GM23248 (cell line): ENCODE measurements at regions not wholly inside any gene's neighbourhood (a gene's known extent, or its start where the extent isn't known, plus 50 kb on each side); places are given as distances from the start of the nearest gene placed in this dataset.

Experiments
- DNase-seq: peaks from one replicate; pipeline ENCODE4 v3.0.0-alpha.2; 2015
- H2AFZ ChIP-seq: fragments of 200-600 bp; sonication (generic); 2 replicates; pipeline ENCODE4 v1.6.1; 2016; ENCODE audit warnings: antibody characterized with exemption
- H3F3A ChIP-seq: fragments of 200-600 bp; sonication (generic); 2 replicates; pipeline ENCODE4 v1.6.1; 2016; ENCODE audit warnings: mild to moderate bottlenecking, antibody characterized with exemption, mixed run types; ENCODE audit not compliant: insufficient read depth
- H3K27ac ChIP-seq: fragments of 200-600 bp; sonication (generic); 2 replicates; pipeline ENCODE4 v1.5.1; 2016; ENCODE audit warnings: mild to moderate bottlenecking
- H3K27me3 ChIP-seq: fragments of 200-600 bp; sonication (generic); replicated peaks from 2 replicates; pipeline ENCODE4 v1.6.1; 2016; ENCODE audit warnings: mild to moderate bottlenecking; ENCODE audit not compliant: insufficient read depth
- H3K36me3 ChIP-seq: fragments of 200-600 bp; sonication (generic); 2 replicates; pipeline ENCODE4 v1.6.1; 2016; ENCODE audit warnings: low read depth, mild to moderate bottlenecking
- H3K4me1 ChIP-seq: fragments of 200-600 bp; sonication (generic); 2 replicates; pipeline ENCODE4 v1.6.1; 2016; ENCODE audit warnings: mild to moderate bottlenecking; ENCODE audit not compliant: insufficient read depth
- H3K4me2 ChIP-seq: fragments of 200-600 bp; sonication (generic); one replicate; pipeline ENCODE4 v1.6.1; 2016; ENCODE audit warnings: mild to moderate bottlenecking; ENCODE audit not compliant: unreplicated experiment
- H3K4me3 ChIP-seq: fragments of 200-600 bp; sonication (generic); 2 replicates; pipeline ENCODE4 v1.5.1; 2016; ENCODE audit warnings: mild to moderate bottlenecking
- H3K79me2 ChIP-seq: fragments of 200-600 bp; sonication (generic); 2 replicates; pipeline ENCODE4 v1.6.1; 2016; ENCODE audit warnings: mild to moderate bottlenecking; ENCODE audit not compliant: insufficient read depth
- H3K9ac ChIP-seq: fragments of 200-600 bp; sonication (generic); 2 replicates; pipeline ENCODE4 v1.6.1; 2016; ENCODE audit warnings: mild to moderate bottlenecking
- H3K9me2 ChIP-seq: fragments of 200-600 bp; sonication (generic); 2 replicates; pipeline ENCODE4 v1.6.1; 2016; ENCODE audit warnings: mixed run types, mild to moderate bottlenecking, moderate library complexity; ENCODE audit not compliant: insufficient read depth
- H3K9me3 ChIP-seq: fragments of 200-600 bp; sonication (generic); one replicate; pipeline ENCODE4 v1.6.1; 2017; ENCODE audit warnings: low read depth
- H4K20me1 ChIP-seq: fragments of 200-600 bp; sonication (generic); 2 replicates; pipeline ENCODE4 v1.6.0; 2016; ENCODE audit not compliant: insufficient read depth
- EZH2 ChIP-seq: fragments of 200-600 bp; sonication (generic); IDR thresholded peaks from 2 replicates; pipeline ENCODE4 v1.6.1; 2018; ENCODE audit warnings: antibody characterized with exemption, mild to moderate bottlenecking; ENCODE audit not compliant: insufficient read depth, poor library complexity, severe bottlenecking
- EZH2phosphoT487 ChIP-seq: fragments of 200-600 bp; sonication (generic); IDR thresholded peaks from 2 replicates; pipeline ENCODE4 v1.6.1; 2018; ENCODE audit warnings: antibody characterized with exemption, moderate library complexity, mild to moderate bottlenecking, low read depth; ENCODE audit not compliant: insufficient read depth
- WGBS, 2 experiments: methylation state at CpG; one replicate each; pipeline ENCODE4 v1.1.6; 2015 to 2017; ENCODE audit warnings: low lambda C conversion rate in 2 of 2, low coverage in 1 of 2; ENCODE audit errors: missing lambda C conversion rate in 2 of 2; 5-methylcytosine and 5-hydroxymethylcytosine counted together
- in situ Hi-C: fragments of 300-500 bp; cut with MboI; formaldehyde crosslinking; loops from 2 replicates; pipeline ENCODE4 v1.15.0; 2020

DNA sequence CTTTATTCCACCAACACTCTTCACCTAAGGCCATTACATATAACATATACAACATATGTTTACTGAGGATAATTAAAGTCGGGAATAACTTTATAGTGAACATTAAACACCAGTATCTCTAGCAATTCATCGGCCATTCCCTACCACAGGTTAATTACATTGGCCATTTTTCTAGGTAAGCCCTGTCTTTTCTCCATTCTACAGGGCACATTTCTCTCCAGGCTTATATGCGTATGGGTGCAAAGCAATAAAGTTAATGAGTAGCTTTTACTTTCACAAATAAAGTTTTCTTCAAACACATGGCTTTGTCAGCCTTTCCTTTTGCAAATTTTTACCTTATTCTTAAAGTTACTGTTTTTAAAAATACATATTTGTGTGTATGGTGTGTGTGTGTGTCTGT lies 111.9 kb upstream of the IQCM start:
- 70 to 74% methylated on average over 3 of the region's 3 CpGs for WGBS, 2 experiments
- no peaks in the 10 kb centered on the region for H3K9me3 ChIP-seq
- H3K79me2 ChIP-seq = no peaks in the 10 kb centered on the region
- no peak overlapping the region for H2AFZ ChIP-seq
- TF ChIP-seq EZH2phosphoT487 (no peak), EZH2 (no peak)
- H3K4me3 ChIP-seq = no peak overlapping the region
- no peaks in the 10 kb centered on the region for H4K20me1 ChIP-seq
- H3K9ac ChIP-seq = no peak overlapping the region
- no peak overlapping the region for H3K4me2 ChIP-seq
- H3K27ac ChIP-seq = no peak overlapping the region
- in situ Hi-C loops = no loop called here
- H3F3A ChIP-seq = no peaks in the 10 kb centered on the region
- H3K4me1 ChIP-seq = no peaks in the 10 kb centered on the region
- H3K36me3 ChIP-seq = no peaks in the 10 kb centered on the region
- DNase-seq = no peak
- no peaks in the 10 kb centered on the region for H3K9me2 ChIP-seq
- no peaks in the 10 kb centered on the region for H3K27me3 ChIP-seq

DNA sequence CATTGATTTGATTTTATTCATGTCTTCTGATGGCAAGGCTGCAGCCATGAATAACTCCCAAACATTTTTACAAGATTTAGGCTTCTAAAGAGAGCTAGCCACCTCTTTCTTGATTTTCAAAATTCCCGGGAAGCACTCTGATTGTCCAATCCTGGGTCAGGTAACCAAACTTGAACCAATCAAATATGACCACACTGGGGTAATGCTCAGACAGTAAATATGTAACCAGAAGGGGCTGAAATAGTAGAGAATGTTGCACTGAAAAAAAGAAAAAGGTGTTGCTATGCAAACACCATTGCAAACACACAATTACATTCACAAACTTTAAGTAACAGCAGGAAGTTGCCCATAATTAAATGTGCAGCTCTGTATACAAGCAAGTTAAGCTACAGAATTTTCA lies 112.9 kb upstream of the IQCM start:
- 78 to 81% methylated on average over 1 of the region's 1 CpG for WGBS, 2 experiments
- Histone ChIP-seq H3K9me2 (no peaks in the 10 kb centered on the region), H3K79me2 (no peaks in the 10 kb centered on the region), H3K9ac (no peak overlapping the region), H3K27me3 (no peaks in the 10 kb centered on the region), H3K4me2 (no peak overlapping the region), H3F3A (no peaks in the 10 kb centered on the region), H3K4me3 (no peak overlapping the region), H2AFZ (no peak overlapping the region), H3K27ac (no peak overlapping the region), H3K36me3 (no peaks in the 10 kb centered on the region), H3K4me1 (0 out of 2 replicates have a peak, but pooled peaks cover under 1% of the 10 kb centered on the region), H3K9me3 (no peaks in the 10 kb centered on the region), H4K20me1 (no peaks in the 10 kb centered on the region)
- TF ChIP-seq EZH2phosphoT487 = no peak
- TF ChIP-seq EZH2 = no peak
- in situ Hi-C loops = no loop called here
- no peak for DNase-seq

DNA sequence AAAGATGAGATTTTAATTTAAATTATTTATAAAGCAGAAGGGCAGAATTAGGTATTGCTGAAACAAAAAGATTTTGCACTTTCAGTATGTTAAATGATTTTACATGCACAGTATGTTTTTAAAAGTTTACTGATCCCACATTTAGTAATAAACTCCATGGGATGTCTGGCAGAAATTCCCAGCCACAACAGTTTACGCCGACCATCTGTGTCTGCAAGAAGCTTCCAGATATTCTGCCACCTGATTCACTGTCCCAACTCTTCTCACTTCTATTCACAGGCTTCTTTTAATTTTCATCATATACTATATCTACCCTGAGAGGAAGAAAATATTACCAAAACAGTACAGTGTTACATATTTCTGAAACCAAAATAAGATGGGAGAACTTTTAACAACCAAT lies 115.8 kb upstream of the IQCM start:
- H3K27me3 ChIP-seq = no peaks in the 10 kb centered on the region
- H3F3A ChIP-seq = no peaks in the 10 kb centered on the region
- H3K27ac ChIP-seq = no peak overlapping the region
- no peaks in the 10 kb centered on the region for H3K9me2 ChIP-seq
- H3K9me3 ChIP-seq = no peaks in the 10 kb centered on the region
- in situ Hi-C loops = no loop called here
- DNase-seq = no peak
- H3K36me3 ChIP-seq = no peaks in the 10 kb centered on the region
- TF ChIP-seq EZH2 (no peak), EZH2phosphoT487 (no peak)
- no peak overlapping the region for H2AFZ ChIP-seq
- H3K79me2 ChIP-seq = no peaks in the 10 kb centered on the region
- no peak overlapping the region for H3K9ac ChIP-seq
- H3K4me3 ChIP-seq = no peak overlapping the region
- no peaks in the 10 kb centered on the region for H4K20me1 ChIP-seq
- WGBS, 2 experiments = 40 to 46% methylated on average over 2 of the region's 2 CpGs
- no peak overlapping the region for H3K4me2 ChIP-seq
- peaks cover 7% of the 10 kb centered on the region for H3K4me1 ChIP-seq

GRCh38 chr4:149932188-149932587 lies 116.5 kb upstream of the IQCM start:
- WGBS, 2 experiments = 75 to 80% methylated on average over 3 of the region's 3 CpGs
- H4K20me1 ChIP-seq = no peaks in the 10 kb centered on the region
- no peak for DNase-seq
- no peaks in the 10 kb centered on the region for H3K9me3 ChIP-seq
- no peak overlapping the region for H3K4me3 ChIP-seq
- H2AFZ ChIP-seq = no peak overlapping the region
- no peaks in the 10 kb centered on the region for H3K79me2 ChIP-seq
- H3K36me3 ChIP-seq = no peaks in the 10 kb centered on the region
- H3K27me3 ChIP-seq = no peaks in the 10 kb centered on the region
- TF ChIP-seq EZH2phosphoT487 (no peak), EZH2 (no peak)
- no peak overlapping the region for H3K4me2 ChIP-seq
- H3F3A ChIP-seq = no peaks in the 10 kb centered on the region
- no peaks in the 10 kb centered on the region for H3K9me2 ChIP-seq
- peaks cover 7% of the 10 kb centered on the region for H3K4me1 ChIP-seq
- H3K9ac ChIP-seq = no peak overlapping the region
- in situ Hi-C loops = no loop called here
- H3K27ac ChIP-seq = no peak overlapping the region

GRCh38 chr4:149933120-149933519 lies 117.5 kb upstream of the IQCM start:
- Histone ChIP-seq H3F3A (no peaks in the 10 kb centered on the region), H3K27ac (no peak overlapping the region), H3K9me3 (no peaks in the 10 kb centered on the region), H3K79me2 (no peaks in the 10 kb centered on the region), H3K27me3 (no peaks in the 10 kb centered on the region), H3K4me1 (peaks cover 7% of the 10 kb centered on the region), H3K9me2 (no peaks in the 10 kb centered on the region), H3K36me3 (no peaks in the 10 kb centered on the region), H4K20me1 (no peaks in the 10 kb centered on the region), H3K9ac (no peak overlapping the region), H3K4me3 (no peak overlapping the region), H2AFZ (no peak overlapping the region), H3K4me2 (no peak overlapping the region)
- no peak for TF ChIP-seq EZH2
- TF ChIP-seq EZH2phosphoT487 = no peak
- DNase-seq = no peak
- in situ Hi-C loops = no loop called here
- WGBS, 2 experiments = 14 to 20% methylated on average over 1 of the region's 1 CpG
